ENCODE measurements at regions not wholly inside any gene's neighbourhood (a gene's known extent, or its start where the extent isn't known, plus 50 kb on each side); places are given as distances from the start of the nearest gene placed in this dataset.

- Histone ChIP-seq H3K4me3 (no peak overlapping the region), H3K27ac (no peak overlapping the region)
Measured at GRCh38 chrX:15191830-15192229, 78.1 kb downstream of the ASB9 start.

- H3K4me3 ChIP-seq = no peak overlapping the region
- H3K27ac ChIP-seq = no peak overlapping the region
Measured at GRCh38 chrX:15188039-15188438, 81.8 kb downstream of the ASB9 start.

- no peak overlapping the region for H3K4me3 ChIP-seq
Measured at GRCh38 chrX:15177316-15177715, 92.6 kb downstream of the ASB9 start.

GRCh38 chrX:15173411-15173810 lies 96.5 kb downstream of the ASB9 start:
- no peak overlapping the region for H3K4me3 ChIP-seq

More at GRCh38 chrX:15177316-15177715, 92.6 kb downstream of the ASB9 start:
- H3K27ac ChIP-seq = no peak overlapping the region

GRCh38 chrX:15170927-15171326 lies 99.0 kb downstream of the ASB9 start:
- no peak overlapping the region for H3K27ac ChIP-seq
- no peak overlapping the region for H3K4me3 ChIP-seq

More at GRCh38 chrX:15173411-15173810, 96.5 kb downstream of the ASB9 start:
- no peak overlapping the region for H3K27ac ChIP-seq

GRCh38 chrX:15167826-15168225 lies 102.1 kb downstream of the ASB9 start:
- Histone ChIP-seq H3K27ac (no peak overlapping the region), H3K4me3 (no peak overlapping the region)

- Histone ChIP-seq H3K4me3 (no peak overlapping the region), H3K27ac (no peak overlapping the region)
Measured at GRCh38 chrX:15165832-15166231, 104.1 kb downstream of the ASB9 start.

- Histone ChIP-seq H3K27ac (no peak overlapping the region), H3K4me3 (no peak overlapping the region)
Measured at GRCh38 chrX:15163131-15163530, 106.8 kb downstream of the ASB9 start.

GRCh38 chrX:15160558-15161095 lies 109.3 kb downstream of the ASB9 start:
- H3K27ac ChIP-seq = no peak overlapping the region

GRCh38 chrX:15158736-15159406 lies 111.0 kb downstream of the ASB9 start:
- peak overlapping the region in 1 of 21 experiments; percentile 63 for H3K27ac ChIP-seq
- H3K4me3 ChIP-seq = no peak overlapping the region

More at GRCh38 chrX:15160558-15161095, 109.3 kb downstream of the ASB9 start:
- no peak overlapping the region for H3K4me3 ChIP-seq

- Histone ChIP-seq H3K4me3 (no peak overlapping the region), H3K27ac (peak overlapping the region in 1 of 21 experiments; percentile 63)
Measured at GRCh38 chrX:15158350-15158735, 111.5 kb downstream of the ASB9 start.

- H3K4me3 ChIP-seq = no peak overlapping the region
- H3K27ac ChIP-seq = no peak overlapping the region
Measured at GRCh38 chrX:15157624-15158023, 112.3 kb downstream of the ASB9 start.

- H3K27ac ChIP-seq = no peak overlapping the region
- H3K4me3 ChIP-seq = no peak overlapping the region
Measured at GRCh38 chrX:15151267-15152186, 118.4 kb downstream of the ASB9 start.

GRCh38 chrX:15150586-15150985 lies 119.3 kb downstream of the ASB9 start:
- Histone ChIP-seq H3K4me3 (no peak overlapping the region), H3K27ac (no peak overlapping the region)

GRCh38 chrX:15146515-15146914 lies 123.4 kb downstream of the ASB9 start:
- Histone ChIP-seq H3K27ac (no peak overlapping the region), H3K4me3 (no peak overlapping the region)

- Histone ChIP-seq H3K4me3 (no peak overlapping the region), H3K27ac (no peak overlapping the region)
Measured at GRCh38 chrX:15143825-15144121, 126.1 kb downstream of the ASB9 start.

- no peak overlapping the region for H3K27ac ChIP-seq
- H3K4me3 ChIP-seq = no peak overlapping the region
Measured at GRCh38 chrX:15143050-15143824, 126.6 kb downstream of the ASB9 start.

- no peak overlapping the region for H3K4me3 ChIP-seq
- peak overlapping the region in 1 of 21 experiments; percentile 35 for H3K27ac ChIP-seq
Measured at GRCh38 chrX:15142084-15142715, 127.7 kb downstream of the ASB9 start.

- Histone ChIP-seq H3K27ac (no peak overlapping the region), H3K4me3 (no peak overlapping the region)
Measured at GRCh38 chrX:15136795-15137194, 133.1 kb downstream of the ASB9 start.

- Histone ChIP-seq H3K27ac (no peak overlapping the region), H3K4me3 (no peak overlapping the region)
Measured at GRCh38 chrX:15129412-15129811, 140.5 kb downstream of the ASB9 start.
